MM.1S (cell line): ENCODE measurements at regions not wholly inside any gene's neighbourhood (a gene's known extent, or its start where the extent isn't known, plus 50 kb on each side); places are given as distances from the start of the nearest gene placed in this dataset.

Source experiments
- DNase-seq: peaks from one replicate; pipeline ENCODE4 v3.0.0-alpha.2; 2015
- H2AFZ ChIP-seq: fragments of 300-600 bp; sonication (generic); 2 replicates; pipeline ENCODE4 v1.6.0; 2016; ENCODE audit warnings: antibody characterized with exemption, low read length
- H3F3A ChIP-seq: fragments of 300-600 bp; sonication (generic); 2 replicates; pipeline ENCODE4 v1.6.1; 2016; ENCODE audit warnings: mild to moderate bottlenecking, antibody characterized with exemption, low read length, moderate library complexity, mixed read lengths; ENCODE audit not compliant: insufficient read depth
- H3K27ac ChIP-seq: fragments of 300-600 bp; sonication (generic); 2 replicates; pipeline ENCODE4 v1.5.1; 2016; ENCODE audit warnings: mild to moderate bottlenecking, low read length
- H3K27me3 ChIP-seq: fragments of 300-600 bp; sonication (generic); replicated peaks from 2 replicates; pipeline ENCODE4 v1.6.0; 2016; ENCODE audit warnings: low read length; ENCODE audit not compliant: insufficient read depth
- H3K36me3 ChIP-seq: fragments of 300-600 bp; sonication (generic); replicated peaks from 2 replicates; pipeline ENCODE4 v1.6.1; 2016; ENCODE audit warnings: mild to moderate bottlenecking, low read length, mixed read lengths; ENCODE audit not compliant: insufficient read depth
- H3K4me1 ChIP-seq: fragments of 300-600 bp; sonication (generic); 2 replicates; pipeline ENCODE4 v1.6.1; 2016; ENCODE audit warnings: low read length, mixed read lengths
- H3K4me2 ChIP-seq: fragments of 300-600 bp; sonication (generic); 2 replicates; pipeline ENCODE4 v1.6.0; 2016; ENCODE audit warnings: low read depth, low read length
- H3K4me3 ChIP-seq: fragments of 300-600 bp; sonication (generic); 2 replicates; pipeline ENCODE4 v1.5.1; 2016; ENCODE audit warnings: low read length, mixed read lengths
- H3K79me2 ChIP-seq: fragments of 300-600 bp; sonication (generic); 2 replicates; pipeline ENCODE4 v1.6.1; 2016; ENCODE audit warnings: mixed run types, low read length, mixed read lengths
- H3K9ac ChIP-seq: fragments of 300-600 bp; sonication (generic); 2 replicates; pipeline ENCODE4 v1.6.1; 2016; ENCODE audit warnings: low read length, mixed read lengths
- H3K9me2 ChIP-seq: fragments of 300-600 bp; sonication (generic); replicated peaks from 2 replicates; pipeline ENCODE4 v1.6.1; 2016; ENCODE audit warnings: mild to moderate bottlenecking, low read length, mixed read lengths; ENCODE audit not compliant: insufficient read depth
- H3K9me3 ChIP-seq: fragments of 300-600 bp; sonication (generic); replicated peaks from 2 replicates; pipeline ENCODE4 v1.6.1; 2016; ENCODE audit warnings: mild to moderate bottlenecking, low read length, mixed read lengths; ENCODE audit not compliant: insufficient read depth
- H4K20me1 ChIP-seq: fragments of 300-600 bp; sonication (generic); 2 replicates; pipeline ENCODE4 v1.6.1; 2016; ENCODE audit warnings: mild to moderate bottlenecking, low read length, moderate library complexity, mixed read lengths; ENCODE audit not compliant: insufficient read depth
- EZH2 ChIP-seq: fragments of 300-600 bp; sonication (generic); optimal IDR thresholded peaks from 2 replicates; pipeline ENCODE3; 2017; ENCODE audit warnings: low read depth, mild to moderate bottlenecking, antibody characterized with exemption, low read length, mixed read lengths
- EZH2phosphoT487 ChIP-seq: fragments of 300-600 bp; sonication (generic); IDR thresholded peaks from 2 replicates; pipeline ENCODE4 v1.6.1; 2018; ENCODE audit warnings: antibody characterized with exemption, low read length
- TF ChIP-seq, protein P1 (sequence below): fragments of 300-600 bp; sonication (generic); IDR thresholded peaks from 2 replicates; pipeline ENCODE4 v1.5.1; 2016; ENCODE audit warnings: antibody characterized with exemption, low read length, mixed read lengths

DNA sequence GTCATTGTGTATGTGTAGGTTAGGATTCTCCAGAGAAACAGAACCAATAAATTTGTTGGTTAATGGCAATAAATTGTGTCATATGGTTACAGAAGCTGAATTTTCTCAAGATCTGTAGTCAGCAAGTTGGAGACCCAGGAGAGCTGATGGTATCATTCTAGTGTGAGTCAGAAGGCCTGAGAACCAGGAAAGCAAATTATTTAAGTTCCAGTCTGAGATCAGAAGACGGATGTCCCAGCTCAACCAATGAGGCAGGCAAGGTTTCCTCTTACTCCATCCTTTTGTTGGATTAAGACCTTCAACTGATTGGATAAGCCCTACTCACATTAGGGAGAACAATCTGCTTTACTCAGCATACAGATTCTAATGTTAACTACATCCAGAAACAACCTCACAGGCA is 656.3 kb downstream of the ANXA1 start:
- H3K9me2 ChIP-seq: no peaks in the 10 kb centered on the region
- no peaks in the 10 kb centered on the region for H3K36me3 ChIP-seq
- no peak for DNase-seq
- H3K4me2 ChIP-seq: no peak overlapping the region
- no peak overlapping the region for H2AFZ ChIP-seq
- H3K4me3 ChIP-seq: no peak overlapping the region
- H3K9me3 ChIP-seq: no peaks in the 10 kb centered on the region
- no peak overlapping the region for H3K27ac ChIP-seq
- no peaks in the 10 kb centered on the region for H3K79me2 ChIP-seq
- H3F3A ChIP-seq: no peaks in the 10 kb centered on the region
- no peaks in the 10 kb centered on the region for H3K27me3 ChIP-seq
- H3K9ac ChIP-seq: no peak overlapping the region
- no peaks in the 10 kb centered on the region for H3K4me1 ChIP-seq
- TF ChIP-seq EZH2phosphoT487: no peak
- TF ChIP-seq, protein P1, sequence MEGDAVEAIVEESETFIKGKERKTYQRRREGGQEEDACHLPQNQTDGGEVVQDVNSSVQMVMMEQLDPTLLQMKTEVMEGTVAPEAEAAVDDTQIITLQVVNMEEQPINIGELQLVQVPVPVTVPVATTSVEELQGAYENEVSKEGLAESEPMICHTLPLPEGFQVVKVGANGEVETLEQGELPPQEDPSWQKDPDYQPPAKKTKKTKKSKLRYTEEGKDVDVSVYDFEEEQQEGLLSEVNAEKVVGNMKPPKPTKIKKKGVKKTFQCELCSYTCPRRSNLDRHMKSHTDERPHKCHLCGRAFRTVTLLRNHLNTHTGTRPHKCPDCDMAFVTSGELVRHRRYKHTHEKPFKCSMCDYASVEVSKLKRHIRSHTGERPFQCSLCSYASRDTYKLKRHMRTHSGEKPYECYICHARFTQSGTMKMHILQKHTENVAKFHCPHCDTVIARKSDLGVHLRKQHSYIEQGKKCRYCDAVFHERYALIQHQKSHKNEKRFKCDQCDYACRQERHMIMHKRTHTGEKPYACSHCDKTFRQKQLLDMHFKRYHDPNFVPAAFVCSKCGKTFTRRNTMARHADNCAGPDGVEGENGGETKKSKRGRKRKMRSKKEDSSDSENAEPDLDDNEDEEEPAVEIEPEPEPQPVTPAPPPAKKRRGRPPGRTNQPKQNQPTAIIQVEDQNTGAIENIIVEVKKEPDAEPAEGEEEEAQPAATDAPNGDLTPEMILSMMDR: no peak
- no peaks in the 10 kb centered on the region for H4K20me1 ChIP-seq

DNA sequence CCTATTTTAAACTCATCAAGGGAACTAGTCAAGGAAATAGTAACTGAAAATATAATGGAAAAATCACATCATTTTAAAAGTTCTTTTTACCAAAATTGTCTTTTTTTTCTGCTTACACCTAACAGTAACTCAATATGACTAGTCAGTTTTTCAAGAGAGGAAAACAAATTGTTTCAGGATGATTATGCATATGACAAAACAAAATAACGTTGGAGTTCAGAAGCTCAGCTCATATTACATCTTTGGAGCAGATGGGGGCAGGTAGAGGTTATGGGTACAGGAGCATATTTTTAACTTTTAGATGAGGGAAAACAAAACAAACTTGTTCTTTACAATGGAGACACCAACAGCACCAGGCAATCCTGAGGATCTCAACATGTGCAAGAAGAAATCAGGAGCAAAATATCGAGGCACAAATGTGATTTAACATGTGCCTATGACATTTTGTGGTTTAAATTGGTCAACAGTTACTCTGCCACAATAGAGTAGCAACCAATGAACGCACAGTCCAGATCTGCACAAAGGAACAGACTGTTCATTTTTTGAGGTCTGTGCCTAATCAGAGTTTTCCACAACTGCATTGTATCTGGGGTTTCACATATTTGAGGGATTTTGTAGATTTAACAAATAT is 659.0 kb downstream of the ANXA1 start:
- no peak overlapping the region for H3K27ac ChIP-seq
- no peaks in the 10 kb centered on the region for H3K9me3 ChIP-seq
- no peaks in the 10 kb centered on the region for H4K20me1 ChIP-seq
- H3K27me3 ChIP-seq: no peaks in the 10 kb centered on the region
- no peaks in the 10 kb centered on the region for H3K36me3 ChIP-seq
- no peak for DNase-seq
- H3K4me1 ChIP-seq: no peaks in the 10 kb centered on the region
- no peaks in the 10 kb centered on the region for H3F3A ChIP-seq
- no peak overlapping the region for H3K4me2 ChIP-seq
- H3K79me2 ChIP-seq: no peaks in the 10 kb centered on the region
- H2AFZ ChIP-seq: no peak overlapping the region
- TF ChIP-seq EZH2: no peak
- TF ChIP-seq, protein P1: no peak
- no peak for TF ChIP-seq EZH2phosphoT487
- H3K9me2 ChIP-seq: no peaks in the 10 kb centered on the region
- no peak overlapping the region for H3K4me3 ChIP-seq
- no peak overlapping the region for H3K9ac ChIP-seq

DNA sequence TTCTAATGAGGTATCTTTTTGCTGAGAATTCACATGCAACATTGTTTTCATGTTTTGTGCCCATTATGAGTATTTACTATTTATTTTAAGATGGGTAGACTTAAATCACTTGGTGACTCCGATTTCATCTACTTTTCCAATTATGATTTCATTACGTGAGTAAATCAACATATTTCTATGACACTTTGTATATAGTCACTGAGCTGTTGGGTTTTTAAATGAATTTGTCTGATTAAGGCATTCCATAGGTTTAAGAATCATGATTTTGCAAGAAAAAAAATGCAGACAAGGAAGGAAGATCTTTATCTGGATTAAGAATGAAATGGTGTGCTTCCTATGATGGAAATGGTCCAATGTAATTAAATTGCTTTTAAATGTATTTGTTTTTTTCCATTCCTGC is 661.9 kb downstream of the ANXA1 start:
- TF ChIP-seq, protein P1: no peak
- TF ChIP-seq EZH2: no peak
- no peak for TF ChIP-seq EZH2phosphoT487
- no peak overlapping the region for H3K27ac ChIP-seq
- no peaks in the 10 kb centered on the region for H3F3A ChIP-seq
- no peaks in the 10 kb centered on the region for H3K9me3 ChIP-seq
- no peaks in the 10 kb centered on the region for H3K4me1 ChIP-seq
- H3K9me2 ChIP-seq: no peaks in the 10 kb centered on the region
- no peaks in the 10 kb centered on the region for H3K79me2 ChIP-seq
- no peak overlapping the region for H3K4me2 ChIP-seq
- no peak overlapping the region for H2AFZ ChIP-seq
- no peak overlapping the region for H3K9ac ChIP-seq
- H3K27me3 ChIP-seq: no peaks in the 10 kb centered on the region
- DNase-seq: no peak
- H3K36me3 ChIP-seq: no peaks in the 10 kb centered on the region
- no peaks in the 10 kb centered on the region for H4K20me1 ChIP-seq
- H3K4me3 ChIP-seq: no peak overlapping the region
